Lung (tissue), 11 donors: ENCODE measurements at regions not wholly inside any gene's neighbourhood (a gene's known extent, or its start where the extent isn't known, plus 50 kb on each side); places are given as distances from the start of the nearest gene placed in this dataset.

Experiments
- ATAC-seq: fragments of 200-7000 bp; cut with Tn5 transposase; one replicate; pipeline ENCODE4 v1.9.1; 2020; ENCODE audit warnings: moderate number of reproducible peaks; ENCODE audit not compliant: insufficient read depth, low FRiP score
- DNase-seq, 3 donors: peaks; one replicate each; pipeline ENCODE4 v3.0.0-alpha.2; 2013 to 2017
- H3K27ac ChIP-seq, 2 donors: one replicate each; pipeline ENCODE4 v1.5.1; 2013; ENCODE audit warnings: mild to moderate bottlenecking in 2 of 2, moderate library complexity in 2 of 2, control low read depth in 1 of 2, inconsistent platforms in 1 of 2, low read depth in 1 of 2, low read length in 1 of 2
- H3K27me3 ChIP-seq, 3 donors: one replicate each; pipeline ENCODE4 v1.5.1; 2013; ENCODE audit warnings: low read length in 2 of 3; ENCODE audit not compliant: control insufficient read depth in 3 of 3, insufficient read depth in 3 of 3
- H3K36me3 ChIP-seq, 4 donors: one replicate each; pipeline ENCODE4 v1.5.1; 2013; ENCODE audit warnings: low read length in 4 of 4, mild to moderate bottlenecking in 1 of 4, moderate library complexity in 1 of 4; ENCODE audit not compliant: control insufficient read depth in 4 of 4, insufficient read depth in 4 of 4
- H3K4me1 ChIP-seq, 5 donors: one replicate each; pipeline ENCODE4 v1.5.1; 2013; ENCODE audit warnings: low read length in 5 of 5, mild to moderate bottlenecking in 2 of 5, moderate library complexity in 1 of 5; ENCODE audit not compliant: control insufficient read depth in 5 of 5, insufficient read depth in 5 of 5
- H3K4me3 ChIP-seq: one replicate; pipeline ENCODE4 v1.5.1; 2013; ENCODE audit warnings: mild to moderate bottlenecking, control low read depth, moderate library complexity
- H3K9ac ChIP-seq, 2 donors: one replicate each; pipeline ENCODE4 v1.5.1; 2013; ENCODE audit warnings: low read length in 2 of 2, control low read depth in 1 of 2; ENCODE audit not compliant: insufficient read depth in 1 of 2
- H3K9me3 ChIP-seq, 4 donors: one replicate each; pipeline ENCODE4 v1.5.1; 2013; ENCODE audit warnings: low read length in 3 of 4, mild to moderate bottlenecking in 1 of 4, moderate library complexity in 1 of 4; ENCODE audit not compliant: control insufficient read depth in 4 of 4, insufficient read depth in 3 of 4
- WGBS, 2 donors: extraction: QIAGEN DNeasy Blood & Tissue Kit; methylation state at CpG; one replicate each; pipeline ENCODE4 v1.1.7; 2013; 5-methylcytosine and 5-hydroxymethylcytosine counted together
- TF ChIP-seq, protein P1 (sequence below): IDR thresholded peaks from 2 replicates; pipeline ENCODE4 v1.5.1; 2012; ENCODE audit warnings: mild to moderate bottlenecking; ENCODE audit errors: control extremely low read depth, extremely low read depth
- donor health status: control.
- donor health status: control.
- donor health status: Bipolar disorder and iron deficiency.
- donor health status: healthy.
- donor health status: DM: yes; HTN: yes; CAD: no.

DNA sequence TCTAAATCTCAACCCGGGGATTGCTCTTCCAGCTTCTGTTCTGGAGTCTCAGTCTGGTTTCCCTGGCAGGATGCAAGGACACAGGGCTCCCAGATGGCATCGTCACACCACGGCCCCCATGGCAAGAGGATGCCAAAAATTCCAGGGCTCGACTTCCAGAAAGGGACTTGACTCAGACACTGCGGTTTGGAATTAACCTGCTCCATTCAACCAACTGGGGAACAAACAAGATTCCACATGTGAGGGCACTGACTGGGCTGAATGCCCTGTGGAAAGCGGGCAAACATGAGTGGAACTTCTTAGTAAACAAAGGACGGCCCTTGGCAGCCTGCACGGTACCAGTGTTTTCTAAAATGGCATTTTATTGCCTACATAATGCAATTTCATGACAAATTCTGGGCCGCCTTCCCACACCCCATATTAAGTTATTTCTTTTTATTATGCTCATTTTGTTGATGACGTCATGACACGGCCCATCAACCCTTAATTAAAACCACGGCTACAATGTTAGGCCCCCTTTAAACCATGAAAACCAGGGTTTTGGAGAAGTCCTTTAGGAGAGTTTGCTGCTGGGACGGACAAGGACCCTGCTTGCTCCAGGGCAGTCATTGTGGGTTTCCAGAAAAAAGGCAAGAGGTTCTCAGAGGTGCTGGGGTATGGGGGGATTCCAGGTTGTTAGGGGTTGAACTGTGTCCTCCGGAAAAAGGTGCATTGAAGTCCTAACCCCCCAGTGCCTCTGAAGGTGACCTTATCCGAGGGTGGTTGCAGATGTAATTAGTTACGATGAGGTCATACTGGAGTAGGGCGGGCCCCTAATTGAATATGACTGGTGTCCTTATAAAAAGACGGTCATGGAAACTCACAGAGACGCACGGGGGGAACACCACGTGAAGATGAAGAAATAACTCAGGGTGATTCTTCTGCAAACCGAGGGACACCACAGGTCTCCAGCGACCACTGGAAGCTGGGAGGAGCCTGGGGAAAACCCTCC is 205.6 kb downstream of the FOXL1 start:
- 78 to 80% methylated on average over 23 of the region's 23 CpGs for WGBS, 2 donors
- TF ChIP-seq, protein P1, sequence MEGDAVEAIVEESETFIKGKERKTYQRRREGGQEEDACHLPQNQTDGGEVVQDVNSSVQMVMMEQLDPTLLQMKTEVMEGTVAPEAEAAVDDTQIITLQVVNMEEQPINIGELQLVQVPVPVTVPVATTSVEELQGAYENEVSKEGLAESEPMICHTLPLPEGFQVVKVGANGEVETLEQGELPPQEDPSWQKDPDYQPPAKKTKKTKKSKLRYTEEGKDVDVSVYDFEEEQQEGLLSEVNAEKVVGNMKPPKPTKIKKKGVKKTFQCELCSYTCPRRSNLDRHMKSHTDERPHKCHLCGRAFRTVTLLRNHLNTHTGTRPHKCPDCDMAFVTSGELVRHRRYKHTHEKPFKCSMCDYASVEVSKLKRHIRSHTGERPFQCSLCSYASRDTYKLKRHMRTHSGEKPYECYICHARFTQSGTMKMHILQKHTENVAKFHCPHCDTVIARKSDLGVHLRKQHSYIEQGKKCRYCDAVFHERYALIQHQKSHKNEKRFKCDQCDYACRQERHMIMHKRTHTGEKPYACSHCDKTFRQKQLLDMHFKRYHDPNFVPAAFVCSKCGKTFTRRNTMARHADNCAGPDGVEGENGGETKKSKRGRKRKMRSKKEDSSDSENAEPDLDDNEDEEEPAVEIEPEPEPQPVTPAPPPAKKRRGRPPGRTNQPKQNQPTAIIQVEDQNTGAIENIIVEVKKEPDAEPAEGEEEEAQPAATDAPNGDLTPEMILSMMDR, result no peak
- DNase-seq, result no peak

DNA sequence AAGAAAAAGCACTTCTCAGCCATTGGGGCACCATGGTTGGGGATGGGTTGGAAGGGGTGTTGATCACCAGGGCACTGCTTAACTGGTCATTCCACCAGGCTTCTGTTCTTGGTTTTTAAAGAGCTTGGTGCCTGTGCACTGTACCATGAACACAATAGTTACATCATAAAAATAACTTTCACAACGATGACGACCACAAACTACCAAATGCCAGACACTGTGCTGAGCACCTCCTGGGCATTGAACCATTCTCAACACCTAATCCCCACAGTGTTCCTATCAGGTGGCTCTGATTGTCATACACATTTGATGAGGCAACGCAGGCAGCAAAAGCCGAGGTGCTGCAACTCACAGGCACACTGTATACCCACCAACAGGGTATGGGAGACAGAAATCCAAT is 208.0 kb downstream of the FOXL1 start:
- Histone ChIP-seq H3K4me3 (no peak overlapping the region), H3K9me3 (peaks cover 0 to 6% (median 0%) of the 10 kb centered on the region in 4 donors), H3K27me3 (no peaks in the 10 kb centered on the region), H3K4me1 (no peaks in the 10 kb centered on the region), H3K27ac (no peak overlapping the region), H3K36me3 (no peaks in the 10 kb centered on the region), H3K9ac (no peak overlapping the region)
- TF ChIP-seq, protein P1, result no peak
- DNase-seq, result no peak
- no peak for ATAC-seq
- WGBS, 2 donors, result 88 to 92% methylated on average over 4 of the region's 4 CpGs

More for the DNA sequence above, 205.6 kb downstream of the FOXL1 start:
- no peak overlapping the region for H3K9ac ChIP-seq
- no peak overlapping the region for H3K4me3 ChIP-seq
- no peak overlapping the region for H3K27ac ChIP-seq
- peaks cover 0 to 3% (median 3%) of the 10 kb centered on the region in 3 donors for H3K27me3 ChIP-seq
- no peak for ATAC-seq
- no peaks in the 10 kb centered on the region for H3K4me1 ChIP-seq
- no peaks in the 10 kb centered on the region for H3K36me3 ChIP-seq
- H3K9me3 ChIP-seq, result peaks cover 0 to 6% (median 0%) of the 10 kb centered on the region in 4 donors

DNA sequence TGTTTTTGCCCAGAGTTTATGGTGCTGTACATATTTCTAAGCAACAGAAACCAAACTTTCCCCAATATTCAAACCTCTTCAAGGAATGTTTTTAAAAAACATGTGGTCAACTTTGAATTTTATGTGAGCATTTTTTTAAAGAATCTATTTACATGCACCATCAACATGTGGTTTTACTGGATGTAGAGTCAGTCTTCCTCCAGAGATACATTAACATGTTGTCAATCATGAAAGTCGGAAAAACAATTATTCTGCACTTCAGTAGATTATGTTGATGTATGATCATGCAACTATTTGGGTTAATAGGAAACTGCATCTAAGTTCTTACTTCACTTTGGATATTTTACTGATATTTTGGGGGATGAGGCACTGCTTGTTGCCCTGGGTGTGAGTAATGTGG is 208.6 kb downstream of the FOXL1 start:
- TF ChIP-seq, protein P1, result no peak
- Histone ChIP-seq H3K27ac (no peak overlapping the region), H3K9me3 (peaks cover 0 to 6% (median 0%) of the 10 kb centered on the region in 4 donors), H3K4me3 (no peak overlapping the region), H3K36me3 (no peaks in the 10 kb centered on the region), H3K4me1 (no peaks in the 10 kb centered on the region), H3K9ac (no peak overlapping the region), H3K27me3 (no peaks in the 10 kb centered on the region)
- WGBS, 2 donors, result 90% methylated on average over 1 of the region's 1 CpG
- DNase-seq (no peak), ATAC-seq (no peak)
